ENCODE measurements at regions not wholly inside any gene's neighbourhood (a gene's known extent, or its start where the extent isn't known, plus 50 kb on each side); places are given as distances from the start of the nearest gene placed in this dataset.
"Not testable (repeated sequence)": the region's sequence is repeated elsewhere in the genome, so short reads cannot be mapped to it uniquely, and the experiment has no call there.

DNA sequence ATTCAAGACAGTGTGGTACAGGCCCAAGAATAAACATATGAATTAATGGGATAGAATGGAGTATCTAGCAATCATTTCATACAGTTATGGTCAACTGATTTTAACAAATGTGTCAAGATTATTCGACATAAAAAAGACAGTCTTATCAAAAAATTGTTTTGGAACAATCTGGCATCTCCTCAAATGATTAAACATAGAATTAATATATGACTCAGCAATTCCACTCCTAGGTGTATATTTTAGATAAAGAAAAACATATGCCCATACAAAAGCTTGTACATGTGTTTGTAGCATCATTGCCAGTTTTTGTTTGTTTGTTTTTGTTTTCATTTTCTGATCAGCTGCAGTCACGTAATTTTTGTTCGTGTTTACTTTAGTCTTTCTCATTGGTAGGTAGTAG, 1188.3 kb downstream of the BRINP3 start:
- DNase-seq = no peak

DNA sequence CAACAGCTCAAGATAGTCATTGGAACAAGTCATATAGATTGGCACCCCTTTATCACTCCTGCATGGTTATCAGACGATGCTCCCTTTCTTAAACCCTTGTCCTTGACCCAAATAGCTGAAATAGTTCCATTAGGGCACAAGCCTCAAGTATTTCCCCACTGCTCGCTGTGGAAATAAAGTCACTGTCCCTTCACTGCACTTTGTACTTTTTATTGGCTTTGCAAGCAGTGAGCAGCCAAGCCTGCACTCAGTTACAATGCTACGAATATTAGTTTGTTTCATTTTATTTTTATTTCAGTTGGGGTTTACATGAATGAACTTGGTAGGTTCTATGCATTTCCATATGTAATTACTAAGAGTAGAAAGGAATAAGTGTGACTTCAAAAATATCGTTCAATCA, 1176.4 kb downstream of the BRINP3 start:
- no peak for DNase-seq

- no peak for DNase-seq
Measured at GRCh38 chr1:189305279-189305678, 1172.4 kb downstream of the BRINP3 start.

DNA sequence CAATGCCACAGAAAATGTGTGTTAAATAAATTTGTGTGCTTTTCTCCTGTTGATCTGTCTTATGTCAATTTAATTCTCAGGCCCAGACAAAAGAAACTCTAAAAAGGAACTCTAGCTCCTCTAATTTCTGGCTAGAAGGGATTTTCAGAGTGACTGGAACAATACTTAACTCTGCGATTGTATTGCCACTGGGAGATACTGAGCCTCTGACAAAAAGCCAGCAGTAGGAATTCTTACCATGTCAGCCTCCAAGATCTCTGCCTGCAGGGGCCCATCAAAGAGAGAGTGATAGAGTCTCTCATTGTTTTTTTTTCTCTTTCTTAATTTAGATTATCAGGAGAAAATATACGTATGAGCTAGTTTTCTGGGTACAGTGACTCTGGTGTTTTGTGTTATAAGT, 1165.7 kb downstream of the BRINP3 start:
- no peak for DNase-seq

- DNase-seq = no peak
Measured at GRCh38 chr1:189312499-189312898, 1165.2 kb downstream of the BRINP3 start.

DNA sequence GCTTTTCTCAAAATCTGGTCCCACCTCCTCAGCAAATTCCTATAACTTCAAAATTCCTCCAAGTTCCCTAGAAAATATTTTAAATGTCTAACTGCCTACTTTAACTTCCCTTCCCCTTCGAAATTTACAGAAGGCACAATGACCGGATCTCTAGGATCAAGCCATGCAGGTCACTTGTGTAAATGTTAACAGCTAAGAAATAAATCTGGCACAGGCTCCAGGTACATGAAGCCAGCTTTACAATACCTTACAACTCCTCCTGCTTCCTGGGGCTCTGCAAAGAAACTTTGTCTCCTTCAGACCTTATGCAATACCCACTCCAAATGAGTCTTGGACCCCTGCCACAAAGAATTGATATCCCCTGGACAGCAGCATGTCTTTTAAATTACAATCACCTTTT, 1164.2 kb downstream of the BRINP3 start:
- DNase-seq = no peak

DNA sequence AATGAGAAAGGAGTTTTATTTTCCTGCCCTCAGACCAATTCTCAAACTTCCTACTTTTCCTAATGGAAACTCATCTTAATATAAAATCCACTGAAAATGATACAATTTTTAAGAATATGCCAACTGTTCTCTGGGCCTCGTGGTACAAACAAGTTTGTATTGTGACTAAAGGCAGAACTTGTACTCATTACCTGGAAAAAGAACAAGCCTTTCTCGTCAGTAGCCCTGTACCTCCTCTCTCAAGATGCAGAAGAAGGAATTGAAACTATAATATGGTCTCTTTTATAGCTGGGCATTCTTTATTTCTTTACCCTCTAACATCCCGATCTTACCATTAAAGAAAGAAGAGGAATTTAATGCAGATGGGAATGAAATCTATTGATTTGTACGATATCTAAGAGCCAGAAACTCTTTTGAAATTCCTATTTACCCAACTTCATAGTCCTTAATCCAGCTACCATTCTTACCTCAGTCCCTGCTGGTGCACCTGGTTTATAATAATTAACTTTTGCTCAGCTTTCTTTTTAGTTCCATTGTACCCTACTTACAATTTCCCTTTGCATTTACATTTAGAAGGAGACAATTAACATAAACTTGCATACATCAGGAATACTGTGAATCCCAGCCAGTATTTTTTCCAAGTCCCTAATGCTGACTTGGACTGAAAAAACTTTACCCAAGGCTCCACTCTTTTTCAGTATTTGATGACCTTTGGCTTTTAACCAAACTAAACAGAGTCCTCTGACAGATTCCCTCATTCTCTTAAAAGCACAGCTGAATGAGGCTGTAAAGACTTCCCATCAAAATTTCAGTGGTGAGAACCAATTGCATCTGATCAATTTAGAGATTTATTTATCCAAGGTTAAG, 1162.4 kb downstream of the BRINP3 start:
- DNase-seq = no peak

GRCh38 chr1:189323091-189323490, 1154.6 kb downstream of the BRINP3 start:
- DNase-seq = no peak

GRCh38 chr1:189331071-189331470, 1146.6 kb downstream of the BRINP3 start:
- DNase-seq = not testable (repeated sequence)

GRCh38 chr1:189336115-189337100, 1141.3 kb downstream of the BRINP3 start:
- no peak for DNase-seq

DNA sequence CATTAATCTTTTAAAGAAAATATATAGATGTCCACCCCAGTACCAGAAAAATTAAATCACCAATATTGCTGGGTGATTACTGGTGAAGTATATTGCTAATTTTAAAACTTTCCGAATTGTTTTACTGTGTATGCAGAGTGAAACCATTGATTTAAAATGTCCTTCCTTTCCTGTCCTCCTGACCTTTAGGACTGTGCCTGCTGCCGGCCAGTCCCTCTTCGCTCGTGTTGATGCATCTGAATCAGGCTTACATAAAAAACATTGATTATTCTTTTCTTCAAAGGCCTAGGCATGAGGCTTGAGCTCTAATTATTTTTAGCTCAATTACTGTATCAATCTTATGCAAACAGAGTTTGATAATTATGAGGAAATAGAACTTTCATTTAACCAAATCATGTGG, 1128.1 kb downstream of the BRINP3 start:
- no peak for DNase-seq

GRCh38 chr1:189350983-189351616, 1126.6 kb downstream of the BRINP3 start:
- no peak for DNase-seq

GRCh38 chr1:189351960-189352359, 1125.7 kb downstream of the BRINP3 start:
- DNase-seq = no peak

GRCh38 chr1:189356206-189356605, 1121.5 kb downstream of the BRINP3 start:
- no peak for DNase-seq

DNA sequence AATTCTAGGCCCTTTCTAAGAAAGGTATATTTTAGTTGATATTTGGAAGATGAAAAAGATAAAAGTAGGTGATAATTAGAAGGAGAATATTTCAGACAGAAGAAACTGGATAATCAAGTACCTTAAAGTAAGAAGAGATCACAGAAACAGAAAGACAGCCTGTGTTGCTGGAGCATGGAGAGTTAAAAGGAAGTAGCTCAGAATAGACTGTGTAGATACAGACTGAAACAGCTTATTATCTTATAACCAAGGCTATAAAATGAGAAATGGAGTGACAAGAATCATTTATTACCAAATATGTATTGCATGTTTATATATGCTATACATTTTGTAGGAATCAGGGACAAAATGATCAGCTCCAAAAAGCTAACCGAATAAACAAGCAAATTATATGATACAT, 1120.3 kb downstream of the BRINP3 start:
- no peak for DNase-seq

DNA sequence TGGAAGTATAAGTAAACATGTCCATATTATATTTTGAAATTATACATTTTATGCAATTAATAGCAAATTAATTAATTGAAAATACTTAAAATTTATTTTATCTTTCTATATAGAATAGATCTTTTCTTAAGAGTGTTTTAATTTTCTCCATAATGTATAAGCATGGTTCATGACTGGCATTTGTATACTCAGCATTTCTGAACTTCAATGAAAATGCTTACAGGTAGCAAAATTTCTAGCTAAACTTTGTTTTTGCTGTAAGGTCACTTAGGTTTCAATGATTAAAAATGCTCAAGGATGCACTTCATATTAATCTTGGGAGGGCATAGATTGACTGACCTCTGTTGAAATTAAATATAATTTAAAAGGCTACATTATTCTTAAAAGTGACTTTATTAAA, 1108.1 kb downstream of the BRINP3 start:
- DNase-seq = no peak

- no peak for DNase-seq
Measured at GRCh38 chr1:189374816-189375215, 1102.8 kb downstream of the BRINP3 start.

- DNase-seq = no peak
Measured at GRCh38 chr1:189405419-189405818, 1072.2 kb downstream of the BRINP3 start.

GRCh38 chr1:189409774-189410173, 1067.9 kb downstream of the BRINP3 start:
- DNase-seq = no peak

GRCh38 chr1:189424746-189425331, 1052.8 kb downstream of the BRINP3 start:
- no peak for DNase-seq

DNA sequence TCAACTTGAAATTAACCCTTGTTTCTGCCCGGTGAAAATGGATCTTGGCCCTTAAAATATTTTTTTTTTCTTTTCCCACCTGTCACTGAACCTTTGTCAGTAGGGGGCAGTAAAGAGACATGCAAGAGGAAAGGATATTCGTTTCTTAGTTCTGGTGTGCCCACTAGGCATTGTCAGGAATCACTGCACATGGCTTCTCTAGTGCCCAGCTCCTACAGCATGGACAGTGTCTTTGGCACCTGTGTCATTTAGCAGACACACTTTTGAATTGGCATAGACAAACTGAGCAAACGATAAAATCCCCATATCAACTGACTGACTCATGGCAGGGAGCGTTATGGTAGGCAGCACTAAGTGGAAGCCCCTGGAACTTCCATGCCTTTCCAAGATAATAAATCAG, 1048.1 kb downstream of the BRINP3 start:
- peak; percentile 6 to 35 for DNase-seq

DNA sequence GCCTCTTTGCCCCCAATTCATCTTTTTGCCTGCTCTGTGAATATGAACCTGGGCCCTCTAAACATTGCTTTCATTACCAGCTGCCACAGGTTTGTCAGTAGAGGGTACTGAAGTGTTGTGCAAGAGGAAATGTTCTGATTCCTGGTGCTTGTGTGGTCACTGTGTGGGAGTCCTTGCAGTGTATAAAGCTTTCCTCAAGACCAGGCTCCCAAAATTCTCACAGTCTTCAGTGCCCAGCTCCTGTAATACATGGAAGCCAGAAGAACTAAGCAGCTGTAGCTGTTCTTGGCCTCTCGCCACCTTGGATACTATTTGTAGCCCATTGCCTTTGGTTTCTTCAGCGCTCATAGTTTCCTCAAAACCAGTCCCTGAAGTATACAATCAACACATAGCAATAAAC, 1046.2 kb downstream of the BRINP3 start:
- no peak for DNase-seq

- no peak for DNase-seq
Measured at GRCh38 chr1:189432753-189433152, 1044.9 kb downstream of the BRINP3 start.

All from AML-193 (cell line).